CD4-positive, alpha-beta T cell treated with Interleukin-10 for 1 hour (primary cell): ENCODE measurements at regions not wholly inside any gene's neighbourhood (a gene's known extent, or its start where the extent isn't known, plus 50 kb on each side); places are given as distances from the start of the nearest gene placed in this dataset.
"Not testable (repeated sequence)": the region's sequence is repeated elsewhere in the genome, so short reads cannot be mapped to it uniquely, and the experiment has no call there.

Experiments
- DNase-seq: peaks from one replicate; pipeline ENCODE4 v3.0.0-alpha.2; 2020

GRCh38 chr18:38771620-38772019 lies 1206.0 kb upstream of the CELF4 start:
- DNase-seq = not testable (repeated sequence)

GRCh38 chr18:38768504-38768903 lies 1202.9 kb upstream of the CELF4 start:
- no peak for DNase-seq

- no peak for DNase-seq
Measured at GRCh38 chr18:38759457-38759856, 1193.9 kb upstream of the CELF4 start.

GRCh38 chr18:38756436-38756835 lies 1190.8 kb upstream of the CELF4 start:
- DNase-seq = no peak

- no peak for DNase-seq
Measured at GRCh38 chr18:38752430-38752829, 1186.8 kb upstream of the CELF4 start.

- DNase-seq = no peak
Measured at GRCh38 chr18:38751898-38752297, 1186.3 kb upstream of the CELF4 start.

GRCh38 chr18:38751211-38751610 lies 1185.6 kb upstream of the CELF4 start:
- no peak for DNase-seq

GRCh38 chr18:38750751-38751150 lies 1185.2 kb upstream of the CELF4 start:
- DNase-seq = no peak

GRCh38 chr18:38747153-38747552 lies 1181.6 kb upstream of the CELF4 start:
- no peak for DNase-seq

- DNase-seq = not testable (repeated sequence)
Measured at GRCh38 chr18:38720181-38720580, 1154.6 kb upstream of the CELF4 start.

- DNase-seq = no peak
Measured at GRCh38 chr18:38718365-38718901, 1152.8 kb upstream of the CELF4 start.

GRCh38 chr18:38709122-38709521 lies 1143.5 kb upstream of the CELF4 start:
- DNase-seq = no peak

- no peak for DNase-seq
Measured at GRCh38 chr18:38706373-38706772, 1140.8 kb upstream of the CELF4 start.

GRCh38 chr18:38698088-38698487 lies 1132.5 kb upstream of the CELF4 start:
- no peak for DNase-seq

- no peak for DNase-seq
Measured at GRCh38 chr18:38695559-38696280, 1130.1 kb upstream of the CELF4 start.

GRCh38 chr18:38693104-38693503 lies 1127.5 kb upstream of the CELF4 start:
- no peak for DNase-seq

GRCh38 chr18:38690626-38691025 lies 1125.0 kb upstream of the CELF4 start:
- DNase-seq = no peak

GRCh38 chr18:38688416-38688815 lies 1122.8 kb upstream of the CELF4 start:
- no peak for DNase-seq

GRCh38 chr18:38670486-38670885 lies 1104.9 kb upstream of the CELF4 start:
- no peak for DNase-seq

- no peak for DNase-seq
Measured at GRCh38 chr18:38664929-38665328, 1099.3 kb upstream of the CELF4 start.

- no peak for DNase-seq
Measured at GRCh38 chr18:38663682-38664081, 1098.1 kb upstream of the CELF4 start.

- no peak for DNase-seq
Measured at GRCh38 chr18:38663270-38663669, 1097.7 kb upstream of the CELF4 start.

- no peak for DNase-seq
Measured at GRCh38 chr18:38654946-38655345, 1089.3 kb upstream of the CELF4 start.

GRCh38 chr18:38651736-38652135 lies 1086.1 kb upstream of the CELF4 start:
- DNase-seq = no peak

GRCh38 chr18:38648179-38648578 lies 1082.6 kb upstream of the CELF4 start:
- DNase-seq = no peak
